ENCODE measurements at regions not wholly inside any gene's neighbourhood (a gene's known extent, or its start where the extent isn't known, plus 50 kb on each side); places are given as distances from the start of the nearest gene placed in this dataset.

DNA sequence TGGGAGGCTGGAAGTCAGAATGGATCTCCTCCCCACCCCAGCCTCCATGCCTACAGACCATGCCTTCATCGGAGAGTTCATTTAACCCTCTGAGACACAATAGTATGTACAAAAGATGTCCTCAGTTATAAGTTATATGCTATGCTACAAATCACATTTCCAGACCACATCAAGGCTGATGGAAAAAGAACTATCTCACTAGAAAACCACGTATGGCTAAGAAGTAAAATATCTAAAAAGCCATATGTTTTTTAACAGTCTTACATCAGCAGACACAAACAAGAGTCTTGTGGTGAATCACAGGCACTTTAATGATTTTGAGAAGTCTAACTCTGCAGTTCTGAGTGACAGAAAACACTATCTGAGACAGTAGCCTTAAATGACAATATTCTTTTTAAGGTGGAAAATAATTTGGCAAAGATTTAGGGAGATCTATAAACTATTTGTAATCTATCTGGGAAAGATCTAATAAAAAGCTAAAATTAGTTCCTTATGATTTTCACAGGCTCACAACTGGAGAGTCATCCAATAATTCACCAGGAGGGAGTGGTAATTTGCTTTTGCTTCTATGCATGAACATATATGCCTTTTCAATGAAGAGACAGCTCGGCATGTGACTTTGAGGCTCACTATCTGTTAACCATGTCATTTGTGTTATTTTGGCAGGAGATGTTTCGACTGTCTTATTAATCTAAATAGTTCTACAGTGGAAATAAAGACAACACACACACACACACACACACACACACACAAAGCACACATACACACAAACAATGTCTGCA lies 197.5 kb downstream of the IRS1 start:
- WGBS, result 89% methylated on average over 4 of the region's 4 CpGs
- H3K9ac ChIP-seq (ENCODE audit: low read depth in 1 of 2, low read length in 2 of 2), result no peak overlapping the region
- no peak overlapping the region for H3K27ac ChIP-seq (ENCODE audit: low read depth in 1 of 2, low read length in 2 of 2)
- TF ChIP-seq FOXA2 (IDR thresholded peaks at IDR 0.05) (no peak), GABPA (IDR thresholded peaks at IDR 0.05 in 1 of 2, conservative IDR thresholded peaks at IDR 0.05 in 1 of 2) (no peak), HNF4A (conservative IDR thresholded peaks at IDR 0.05) (no peak), HNF4G (IDR thresholded peaks at IDR 0.05) (no peak), FOXA1 (IDR thresholded peaks at IDR 0.05) (no peak)
- TF ChIP-seq, protein P1, sequence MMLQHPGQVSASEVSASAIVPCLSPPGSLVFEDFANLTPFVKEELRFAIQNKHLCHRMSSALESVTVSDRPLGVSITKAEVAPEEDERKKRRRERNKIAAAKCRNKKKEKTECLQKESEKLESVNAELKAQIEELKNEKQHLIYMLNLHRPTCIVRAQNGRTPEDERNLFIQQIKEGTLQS (IDR thresholded peaks at IDR 0.05), result no peak
- H3K27me3 ChIP-seq (ENCODE audit: control insufficient read depth in 4 of 4, insufficient read depth in 4 of 4, low read length in 3 of 4), result no peaks in the 10 kb centered on the region
- no peaks in the 10 kb centered on the region for H3K9me3 ChIP-seq (ENCODE audit: control insufficient read depth in 4 of 4, low read length in 3 of 4)
- DNase-seq (ENCODE audit: low spot score), result no peak
- H3K36me3 ChIP-seq (ENCODE audit: control insufficient read depth in 4 of 4, insufficient read depth in 3 of 4, low read depth in 1 of 4, low read length in 3 of 4), result no peaks in the 10 kb centered on the region
- no peaks in the 10 kb centered on the region for H3K4me1 ChIP-seq (ENCODE audit: control insufficient read depth in 4 of 4, insufficient read depth in 4 of 4, low read length in 3 of 4)
- no peak overlapping the region for H3K4me3 ChIP-seq (ENCODE audit: low read depth in 1 of 3, low read length in 3 of 3)

DNA sequence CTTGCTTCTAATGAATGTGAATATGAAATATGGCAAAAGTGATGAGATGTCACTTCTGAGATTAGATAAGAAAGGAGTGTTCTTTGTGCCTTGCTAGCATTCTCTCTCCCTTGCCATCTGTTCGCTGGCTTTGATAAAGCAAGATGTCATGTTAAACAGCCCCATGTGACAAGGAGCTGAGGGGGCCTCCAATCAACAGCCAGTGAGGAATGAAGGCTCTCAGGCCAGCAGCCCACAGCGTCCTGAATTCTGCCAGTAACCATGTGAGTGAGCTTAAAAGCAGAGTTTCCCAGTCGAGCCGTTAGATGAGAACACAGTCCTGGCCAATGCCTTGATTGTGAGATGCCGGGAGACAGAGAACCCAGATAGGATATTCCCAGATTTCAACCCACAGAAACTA lies 198.8 kb downstream of the IRS1 start:
- TF ChIP-seq RXRA (IDR thresholded peaks at IDR 0.05) (no peak), EGR1 (IDR thresholded peaks at IDR 0.05; ENCODE audit: low read depth in 2 of 2) (no peak), FOXA2 (IDR thresholded peaks at IDR 0.05) (no peak), NR2F2 (IDR thresholded peaks at IDR 0.05) (no peak), TAF1 (conservative IDR thresholded peaks at IDR 0.05) (no peak), HNF4G (IDR thresholded peaks at IDR 0.05) (no peak), JUND (IDR thresholded peaks at IDR 0.05) (no peak), FOXA1 (IDR thresholded peaks at IDR 0.05) (no peak), YY1 (IDR thresholded peaks at IDR 0.05) (no peak), SP1 (IDR thresholded peaks at IDR 0.05) (no peak)
- DNase-seq (ENCODE audit: low spot score), result no peak
- no peak overlapping the region for H3K4me3 ChIP-seq (ENCODE audit: low read depth in 1 of 3, low read length in 3 of 3)
- no peak overlapping the region for H3K9ac ChIP-seq (ENCODE audit: low read depth in 1 of 2, low read length in 2 of 2)
- H3K9me3 ChIP-seq (ENCODE audit: control insufficient read depth in 4 of 4, low read length in 3 of 4), result no peaks in the 10 kb centered on the region
- no peaks in the 10 kb centered on the region for H3K27me3 ChIP-seq (ENCODE audit: control insufficient read depth in 4 of 4, insufficient read depth in 4 of 4, low read length in 3 of 4)
- WGBS, result 93% methylated on average over 5 of the region's 5 CpGs
- H3K27ac ChIP-seq (ENCODE audit: low read depth in 1 of 2, low read length in 2 of 2), result no peak overlapping the region
- no peaks in the 10 kb centered on the region for H3K36me3 ChIP-seq (ENCODE audit: control insufficient read depth in 4 of 4, insufficient read depth in 3 of 4, low read depth in 1 of 4, low read length in 3 of 4)
- no peaks in the 10 kb centered on the region for H3K4me1 ChIP-seq (ENCODE audit: control insufficient read depth in 4 of 4, insufficient read depth in 4 of 4, low read length in 3 of 4)

DNA sequence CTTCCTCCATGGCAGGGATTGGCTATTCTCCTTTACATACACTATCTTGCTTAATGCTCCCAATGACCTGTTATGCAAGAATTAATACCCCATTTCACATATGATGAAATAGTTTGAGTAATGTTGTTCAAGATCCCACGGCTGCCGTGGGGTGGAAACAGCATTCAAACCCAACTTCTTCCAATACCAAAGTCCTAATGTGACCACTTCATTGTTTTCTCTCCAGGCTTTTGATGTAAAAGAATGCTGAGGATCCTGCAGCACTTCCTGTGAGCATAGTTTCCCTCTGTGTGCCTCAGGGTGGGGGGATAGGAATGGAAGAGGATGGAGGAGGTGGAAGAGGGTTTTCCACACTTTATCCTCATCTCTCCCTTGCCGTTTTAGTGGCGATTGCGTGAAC lies 199.4 kb downstream of the IRS1 start:
- TF ChIP-seq, protein P2, sequence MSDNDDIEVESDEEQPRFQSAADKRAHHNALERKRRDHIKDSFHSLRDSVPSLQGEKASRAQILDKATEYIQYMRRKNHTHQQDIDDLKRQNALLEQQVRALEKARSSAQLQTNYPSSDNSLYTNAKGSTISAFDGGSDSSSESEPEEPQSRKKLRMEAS (IDR thresholded peaks at IDR 0.05), result no peak
- no peak for TF ChIP-seq RAD21 (IDR thresholded peaks at IDR 0.05)
- no peak for TF ChIP-seq JUND (IDR thresholded peaks at IDR 0.05)
- no peak for TF ChIP-seq YY1 (IDR thresholded peaks at IDR 0.05)
- no peak for TF ChIP-seq FOXA2 (IDR thresholded peaks at IDR 0.05)
- no peak for TF ChIP-seq RXRA (IDR thresholded peaks at IDR 0.05)
- TF ChIP-seq EGR1 (IDR thresholded peaks at IDR 0.05; ENCODE audit: low read depth in 2 of 2), result no peak
- Histone ChIP-seq H3K9me3 (ENCODE audit: control insufficient read depth in 4 of 4, low read length in 3 of 4) (no peaks in the 10 kb centered on the region), H3K27ac (ENCODE audit: low read depth in 1 of 2, low read length in 2 of 2) (no peak overlapping the region), H3K9ac (ENCODE audit: low read depth in 1 of 2, low read length in 2 of 2) (no peak overlapping the region), H3K4me3 (ENCODE audit: low read depth in 1 of 3, low read length in 3 of 3) (no peak overlapping the region), H3K27me3 (ENCODE audit: control insufficient read depth in 4 of 4, insufficient read depth in 4 of 4, low read length in 3 of 4) (no peaks in the 10 kb centered on the region), H3K4me1 (ENCODE audit: control insufficient read depth in 4 of 4, insufficient read depth in 4 of 4, low read length in 3 of 4) (no peaks in the 10 kb centered on the region), H3K36me3 (ENCODE audit: control insufficient read depth in 4 of 4, insufficient read depth in 3 of 4, low read depth in 1 of 4, low read length in 3 of 4) (no peaks in the 10 kb centered on the region)
- WGBS, result 85% methylated on average over 5 of the region's 5 CpGs
- DNase-seq (ENCODE audit: low spot score), result no peak

DNA sequence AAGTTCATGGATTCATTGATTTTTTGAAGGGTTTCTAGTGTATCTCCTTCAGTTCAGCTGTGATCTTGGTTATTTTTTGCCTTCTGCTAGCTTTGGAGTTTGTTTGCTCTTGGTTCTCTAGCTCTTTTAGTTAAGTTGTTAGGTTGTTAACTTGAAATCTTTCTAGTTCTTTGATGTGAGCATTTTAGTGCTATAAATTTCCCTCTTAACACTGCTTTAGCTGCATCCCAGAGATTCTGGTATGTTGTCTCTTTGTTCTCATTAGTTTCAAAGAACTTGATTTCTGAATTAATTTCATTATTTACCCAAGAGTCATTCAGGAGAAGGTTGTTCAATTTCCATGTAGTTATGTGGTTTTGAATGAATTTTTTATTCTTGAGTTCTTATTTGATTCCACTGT lies 210.6 kb downstream of the IRS1 start:
- no peaks in the 10 kb centered on the region for H3K9me3 ChIP-seq (ENCODE audit: control insufficient read depth in 4 of 4, low read length in 3 of 4)
- H3K27ac ChIP-seq (ENCODE audit: low read depth in 1 of 2, low read length in 2 of 2), result no peak overlapping the region
- H3K36me3 ChIP-seq (ENCODE audit: control insufficient read depth in 4 of 4, insufficient read depth in 3 of 4, low read depth in 1 of 4, low read length in 3 of 4), result no peaks in the 10 kb centered on the region
- no peak overlapping the region for H3K9ac ChIP-seq (ENCODE audit: low read depth in 1 of 2, low read length in 2 of 2)
- DNase-seq (ENCODE audit: low spot score), result no peak
- no peaks in the 10 kb centered on the region for H3K4me1 ChIP-seq (ENCODE audit: control insufficient read depth in 4 of 4, insufficient read depth in 4 of 4, low read length in 3 of 4)
- H3K4me3 ChIP-seq (ENCODE audit: low read depth in 1 of 3, low read length in 3 of 3), result no peak overlapping the region
- no peaks in the 10 kb centered on the region for H3K27me3 ChIP-seq (ENCODE audit: control insufficient read depth in 4 of 4, insufficient read depth in 4 of 4, low read length in 3 of 4)
- TF ChIP-seq YY1 (IDR thresholded peaks at IDR 0.05) (no peak), FOXA2 (IDR thresholded peaks at IDR 0.05) (no peak), RXRA (IDR thresholded peaks at IDR 0.05) (no peak), GABPA (IDR thresholded peaks at IDR 0.05 in 1 of 2, conservative IDR thresholded peaks at IDR 0.05 in 1 of 2) (no peak), NR2F2 (IDR thresholded peaks at IDR 0.05) (no peak), FOXA1 (IDR thresholded peaks at IDR 0.05) (no peak), TAF1 (conservative IDR thresholded peaks at IDR 0.05) (no peak), SP1 (IDR thresholded peaks at IDR 0.05) (no peak)
- TF ChIP-seq, protein P3, sequence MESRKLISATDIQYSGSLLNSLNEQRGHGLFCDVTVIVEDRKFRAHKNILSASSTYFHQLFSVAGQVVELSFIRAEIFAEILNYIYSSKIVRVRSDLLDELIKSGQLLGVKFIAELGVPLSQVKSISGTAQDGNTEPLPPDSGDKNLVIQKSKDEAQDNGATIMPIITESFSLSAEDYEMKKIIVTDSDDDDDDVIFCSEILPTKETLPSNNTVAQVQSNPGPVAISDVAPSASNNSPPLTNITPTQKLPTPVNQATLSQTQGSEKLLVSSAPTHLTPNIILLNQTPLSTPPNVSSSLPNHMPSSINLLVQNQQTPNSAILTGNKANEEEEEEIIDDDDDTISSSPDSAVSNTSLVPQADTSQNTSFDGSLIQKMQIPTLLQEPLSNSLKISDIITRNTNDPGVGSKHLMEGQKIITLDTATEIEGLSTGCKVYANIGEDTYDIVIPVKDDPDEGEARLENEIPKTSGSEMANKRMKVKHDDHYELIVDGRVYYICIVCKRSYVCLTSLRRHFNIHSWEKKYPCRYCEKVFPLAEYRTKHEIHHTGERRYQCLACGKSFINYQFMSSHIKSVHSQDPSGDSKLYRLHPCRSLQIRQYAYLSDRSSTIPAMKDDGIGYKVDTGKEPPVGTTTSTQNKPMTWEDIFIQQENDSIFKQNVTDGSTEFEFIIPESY (IDR thresholded peaks at IDR 0.05), result no peak
- TF ChIP-seq, protein P4, sequence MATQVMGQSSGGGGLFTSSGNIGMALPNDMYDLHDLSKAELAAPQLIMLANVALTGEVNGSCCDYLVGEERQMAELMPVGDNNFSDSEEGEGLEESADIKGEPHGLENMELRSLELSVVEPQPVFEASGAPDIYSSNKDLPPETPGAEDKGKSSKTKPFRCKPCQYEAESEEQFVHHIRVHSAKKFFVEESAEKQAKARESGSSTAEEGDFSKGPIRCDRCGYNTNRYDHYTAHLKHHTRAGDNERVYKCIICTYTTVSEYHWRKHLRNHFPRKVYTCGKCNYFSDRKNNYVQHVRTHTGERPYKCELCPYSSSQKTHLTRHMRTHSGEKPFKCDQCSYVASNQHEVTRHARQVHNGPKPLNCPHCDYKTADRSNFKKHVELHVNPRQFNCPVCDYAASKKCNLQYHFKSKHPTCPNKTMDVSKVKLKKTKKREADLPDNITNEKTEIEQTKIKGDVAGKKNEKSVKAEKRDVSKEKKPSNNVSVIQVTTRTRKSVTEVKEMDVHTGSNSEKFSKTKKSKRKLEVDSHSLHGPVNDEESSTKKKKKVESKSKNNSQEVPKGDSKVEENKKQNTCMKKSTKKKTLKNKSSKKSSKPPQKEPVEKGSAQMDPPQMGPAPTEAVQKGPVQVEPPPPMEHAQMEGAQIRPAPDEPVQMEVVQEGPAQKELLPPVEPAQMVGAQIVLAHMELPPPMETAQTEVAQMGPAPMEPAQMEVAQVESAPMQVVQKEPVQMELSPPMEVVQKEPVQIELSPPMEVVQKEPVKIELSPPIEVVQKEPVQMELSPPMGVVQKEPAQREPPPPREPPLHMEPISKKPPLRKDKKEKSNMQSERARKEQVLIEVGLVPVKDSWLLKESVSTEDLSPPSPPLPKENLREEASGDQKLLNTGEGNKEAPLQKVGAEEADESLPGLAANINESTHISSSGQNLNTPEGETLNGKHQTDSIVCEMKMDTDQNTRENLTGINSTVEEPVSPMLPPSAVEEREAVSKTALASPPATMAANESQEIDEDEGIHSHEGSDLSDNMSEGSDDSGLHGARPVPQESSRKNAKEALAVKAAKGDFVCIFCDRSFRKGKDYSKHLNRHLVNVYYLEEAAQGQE (IDR thresholded peaks at IDR 0.05), result no peak
- TF ChIP-seq, protein P2 (IDR thresholded peaks at IDR 0.05), result no peak

Measured in liver (tissue), 7 donors.